ENCODE measurements at regions not wholly inside any gene's neighbourhood (a gene's known extent, or its start where the extent isn't known, plus 50 kb on each side); places are given as distances from the start of the nearest gene placed in this dataset.
"Not testable (repeated sequence)": the region's sequence is repeated elsewhere in the genome, so short reads cannot be mapped to it uniquely, and the experiment has no call there.

- Mint-ChIP-seq H3K4me3 (no peak overlapping the region), H3K27me3 (ENCODE audit: low read depth in 3 of 3) (no peaks in the 10 kb centered on the region), H3K9me3 (peaks cover 0 to 6% (median 0%) of the 10 kb centered on the region in 7 donors), H3K27ac (no peak overlapping the region), H3K36me3 (no peaks in the 10 kb centered on the region), H3K4me1 (no peaks in the 10 kb centered on the region)
- DNase-seq, result no peak
- Histone ChIP-seq H3K36me3 (replicated peaks in 1 of 2; ENCODE audit: control insufficient read depth in 1 of 2, insufficient read depth in 2 of 2, low read length in 2 of 2) (no peaks in the 10 kb centered on the region), H3K4me2 (replicated peaks; ENCODE audit: extremely low read depth, low read length, poor library complexity, severe bottlenecking) (no peak overlapping the region), H3K9ac (ENCODE audit: insufficient read depth, low read length, poor library complexity, severe bottlenecking) (no peak overlapping the region), H3K4me3 (replicated peaks in 1 of 3; ENCODE audit: low read depth in 2 of 3, low read length in 3 of 3) (no peak overlapping the region), H3K27ac (ENCODE audit: low read depth in 1 of 2, low read length in 2 of 2) (no peak overlapping the region), H3K27me3 (ENCODE audit: control insufficient read depth in 2 of 2, insufficient read depth in 2 of 2, low read length in 2 of 2) (no peaks in the 10 kb centered on the region), H3K9me3 (replicated peaks in 1 of 2; ENCODE audit: control insufficient read depth in 1 of 2, insufficient read depth in 1 of 2, low read length in 2 of 2) (no peaks in the 10 kb centered on the region), H4K20me1 (ENCODE audit: insufficient read depth, low read length) (no peaks in the 10 kb centered on the region), H3K4me1 (ENCODE audit: control insufficient read depth in 1 of 2, insufficient read depth in 2 of 2, low read length in 2 of 2) (no peaks in the 10 kb centered on the region), H2AFZ (ENCODE audit: insufficient read depth, low read depth, low read length, poor library complexity, severe bottlenecking) (no peak overlapping the region), H3K79me2 (ENCODE audit: insufficient read depth, low read length) (no peaks in the 10 kb centered on the region)
- intact Hi-C loops (cut with micrococcal nuclease), result no loop called here
- WGBS (ENCODE audit: insufficient coverage), result no CpG with 5 or more reads among the region's 4 CpGs
- TF ChIP-seq, protein P1, sequence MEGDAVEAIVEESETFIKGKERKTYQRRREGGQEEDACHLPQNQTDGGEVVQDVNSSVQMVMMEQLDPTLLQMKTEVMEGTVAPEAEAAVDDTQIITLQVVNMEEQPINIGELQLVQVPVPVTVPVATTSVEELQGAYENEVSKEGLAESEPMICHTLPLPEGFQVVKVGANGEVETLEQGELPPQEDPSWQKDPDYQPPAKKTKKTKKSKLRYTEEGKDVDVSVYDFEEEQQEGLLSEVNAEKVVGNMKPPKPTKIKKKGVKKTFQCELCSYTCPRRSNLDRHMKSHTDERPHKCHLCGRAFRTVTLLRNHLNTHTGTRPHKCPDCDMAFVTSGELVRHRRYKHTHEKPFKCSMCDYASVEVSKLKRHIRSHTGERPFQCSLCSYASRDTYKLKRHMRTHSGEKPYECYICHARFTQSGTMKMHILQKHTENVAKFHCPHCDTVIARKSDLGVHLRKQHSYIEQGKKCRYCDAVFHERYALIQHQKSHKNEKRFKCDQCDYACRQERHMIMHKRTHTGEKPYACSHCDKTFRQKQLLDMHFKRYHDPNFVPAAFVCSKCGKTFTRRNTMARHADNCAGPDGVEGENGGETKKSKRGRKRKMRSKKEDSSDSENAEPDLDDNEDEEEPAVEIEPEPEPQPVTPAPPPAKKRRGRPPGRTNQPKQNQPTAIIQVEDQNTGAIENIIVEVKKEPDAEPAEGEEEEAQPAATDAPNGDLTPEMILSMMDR (IDR thresholded peaks at IDR 0.05), result no peak
Observed at GRCh38 chr1:73839922-73840321, 358.1 kb downstream of the LRRIQ3 start.

- Mint-ChIP-seq H3K36me3 (no peaks in the 10 kb centered on the region), H3K4me3 (no peak overlapping the region), H3K4me1 (no peaks in the 10 kb centered on the region), H3K27me3 (ENCODE audit: low read depth in 3 of 3) (no peaks in the 10 kb centered on the region), H3K9me3 (peaks cover 0 to 4% (median 0%) of the 10 kb centered on the region in 7 donors), H3K27ac (no peak overlapping the region)
- TF ChIP-seq, protein P1 (IDR thresholded peaks at IDR 0.05), result no peak
- Histone ChIP-seq H3K9ac (ENCODE audit: insufficient read depth, low read length, poor library complexity, severe bottlenecking) (no peak overlapping the region), H3K4me1 (ENCODE audit: control insufficient read depth in 1 of 2, insufficient read depth in 2 of 2, low read length in 2 of 2) (no peaks in the 10 kb centered on the region), H3K9me3 (replicated peaks in 1 of 2; ENCODE audit: control insufficient read depth in 1 of 2, insufficient read depth in 1 of 2, low read length in 2 of 2) (no peaks in the 10 kb centered on the region), H3K27ac (ENCODE audit: low read depth in 1 of 2, low read length in 2 of 2) (no peak overlapping the region), H2AFZ (ENCODE audit: insufficient read depth, low read depth, low read length, poor library complexity, severe bottlenecking) (no peak overlapping the region), H4K20me1 (ENCODE audit: insufficient read depth, low read length) (no peaks in the 10 kb centered on the region), H3K79me2 (ENCODE audit: insufficient read depth, low read length) (no peaks in the 10 kb centered on the region), H3K4me3 (replicated peaks in 1 of 3; ENCODE audit: low read depth in 2 of 3, low read length in 3 of 3) (no peak overlapping the region), H3K27me3 (ENCODE audit: control insufficient read depth in 2 of 2, insufficient read depth in 2 of 2, low read length in 2 of 2) (no peaks in the 10 kb centered on the region), H3K36me3 (replicated peaks in 1 of 2; ENCODE audit: control insufficient read depth in 1 of 2, insufficient read depth in 2 of 2, low read length in 2 of 2) (no peaks in the 10 kb centered on the region), H3K4me2 (replicated peaks; ENCODE audit: extremely low read depth, low read length, poor library complexity, severe bottlenecking) (no peak overlapping the region)
- intact Hi-C loops (cut with micrococcal nuclease), result no loop called here
- no peak for DNase-seq
- no CpG with 5 or more reads among the region's 5 CpGs for WGBS (ENCODE audit: insufficient coverage)
Observed at GRCh38 chr1:73832276-73833181, 365.4 kb downstream of the LRRIQ3 start.

GRCh38 chr1:73827283-73827682, 370.7 kb downstream of the LRRIQ3 start:
- H3K9ac ChIP-seq (ENCODE audit: insufficient read depth, low read length, poor library complexity, severe bottlenecking); H2AFZ ChIP-seq (ENCODE audit: insufficient read depth, low read depth, low read length, poor library complexity, severe bottlenecking); H3K79me2 ChIP-seq (ENCODE audit: insufficient read depth, low read length); H3K27ac Mint-ChIP-seq; intact Hi-C loops (cut with micrococcal nuclease); H3K27ac ChIP-seq (ENCODE audit: low read depth in 1 of 2, low read length in 2 of 2); H3K4me1 Mint-ChIP-seq; H3K9me3 ChIP-seq (replicated peaks in 1 of 2; ENCODE audit: control insufficient read depth in 1 of 2, insufficient read depth in 1 of 2, low read length in 2 of 2); H3K36me3 Mint-ChIP-seq; H3K4me1 ChIP-seq (ENCODE audit: control insufficient read depth in 1 of 2, insufficient read depth in 2 of 2, low read length in 2 of 2); H3K4me2 ChIP-seq (replicated peaks; ENCODE audit: extremely low read depth, low read length, poor library complexity, severe bottlenecking); H4K20me1 ChIP-seq (ENCODE audit: insufficient read depth, low read length); H3K36me3 ChIP-seq (replicated peaks in 1 of 2; ENCODE audit: control insufficient read depth in 1 of 2, insufficient read depth in 2 of 2, low read length in 2 of 2); H3K27me3 ChIP-seq (ENCODE audit: control insufficient read depth in 2 of 2, insufficient read depth in 2 of 2, low read length in 2 of 2); H3K27me3 Mint-ChIP-seq (ENCODE audit: low read depth in 3 of 3); H3K4me3 ChIP-seq (replicated peaks in 1 of 3; ENCODE audit: low read depth in 2 of 3, low read length in 3 of 3); H3K4me3 Mint-ChIP-seq; H3K9me3 Mint-ChIP-seq; DNase-seq: not testable (repeated sequence)
- WGBS (ENCODE audit: insufficient coverage), result no CpG with 5 or more reads among the region's 3 CpGs
